HCT116 (cell line): ENCODE measurements at regions not wholly inside any gene's neighbourhood (a gene's known extent, or its start where the extent isn't known, plus 50 kb on each side); places are given as distances from the start of the nearest gene placed in this dataset.

ENCODE experiments used
- ATAC-seq: fragments of 200-7000 bp; cut with Tn5 transposase; 2 replicates; pipeline ENCODE4 v1.9.1; 2020; ENCODE audit warnings: mild to moderate bottlenecking, moderate library complexity
- BruUV-seq: library from RNA; stranded (reverse); fragments of 400-500 nt; replicated peaks from 2 replicates; lab custom pipeline; 2021; lab: Mats Ljungman, UMichigan
- CTCF ChIA-PET: fragments of 300-600 bp; sonication (Branson Sonifier 250); formaldehyde crosslinking; loops from one replicate; lab custom pipeline; 2021; ENCODE audit warnings: antibody characterized with exemption; lab: Charles Lee
- POLR2A ChIA-PET: fragments of 300-600, 350-600 bp; sonication (Branson Sonifier 250); formaldehyde crosslinking; loops from one replicate; lab custom pipeline; 2021; ENCODE audit warnings: antibody characterized with exemption; lab: Charles Lee
- RAD21 ChIA-PET, 2 experiments: fragments of 300-600 bp; sonication (Branson Sonifier 250); formaldehyde crosslinking; loops; one replicate each; lab custom pipeline; 2023; ENCODE audit warnings: low total read pairs in 2 of 2; ENCODE audit not compliant: uncharacterized antibody in 2 of 2, unreplicated experiment in 2 of 2, low non-redundant PET in 1 of 2; lab: Charles Lee
- DNase-seq: peaks from one replicate; pipeline ENCODE4 v3.0.0-alpha.2; 2010; ENCODE audit warnings: low read depth, low spot score
- H2AFZ ChIP-seq: fragments of 200-600 bp; shearing (Covaris generic), sonication (generic); 2 replicates; pipeline ENCODE4 v1.6.1; 2017; ENCODE audit warnings: low read depth, mixed run types, mixed read lengths, antibody characterized with exemption, low read length; ENCODE audit not compliant: poor library complexity, severe bottlenecking
- H3K27ac ChIP-seq: 2 replicates; pipeline ENCODE4 v1.5.1; 2012; ENCODE audit warnings: low read depth, low read length
- H3K27me3 ChIP-seq: fragments of 200-600 bp; sonication (generic); 2 replicates; pipeline ENCODE4 v1.6.1; 2016; ENCODE audit warnings: mixed run types, low read length, mixed read lengths; ENCODE audit not compliant: insufficient read depth
- H3K36me3 ChIP-seq, 2 experiments: fragments of 200-500 bp in 1 of 2; fragments of 200-600 bp in 1 of 2; sonication (Bioruptor generic) in 1 of 2; sonication (generic) in 1 of 2; 2 replicates each; pipeline versions ENCODE4 v1.5.1 to v1.6.1; 2014 to 2016; ENCODE audit warnings: low read length in 2 of 2, inconsistent platforms in 1 of 2, mixed read lengths in 1 of 2, mixed run types in 1 of 2; ENCODE audit not compliant: insufficient read depth in 2 of 2, control insufficient read depth in 1 of 2
- H3K4me1 ChIP-seq, 2 experiments: fragments of 200-600 bp in 1 of 2; sonication (generic) in 1 of 2; 2 replicates each; pipeline versions ENCODE4 v1.5.1 to v1.6.1; 2012 to 2017; ENCODE audit warnings: low read length in 2 of 2, inconsistent platforms in 1 of 2, mild to moderate bottlenecking in 1 of 2, mixed read lengths in 1 of 2, mixed run types in 1 of 2, moderate library complexity in 1 of 2; ENCODE audit not compliant: insufficient read depth in 2 of 2, control insufficient read depth in 1 of 2
- H3K4me2 ChIP-seq: fragments of 200-600 bp; sonication (generic); 2 replicates; pipeline ENCODE4 v1.6.1; 2017; ENCODE audit warnings: mixed run types, low read length, mixed read lengths
- H3K4me3 ChIP-seq, 2 experiments: fragments of 200-600 bp in 1 of 2; sonication (generic) in 1 of 2; replicated peaks in 1 of 2; 2 replicates each; pipeline ENCODE4 v1.5.1; 2011 to 2016; ENCODE audit warnings: low read length in 2 of 2, control low read depth in 1 of 2, low read depth in 1 of 2, mild to moderate bottlenecking in 1 of 2, mixed read lengths in 1 of 2, mixed run types in 1 of 2
- H3K79me2 ChIP-seq: fragments of 200-600 bp; sonication (generic); 2 replicates; pipeline ENCODE4 v1.6.1; 2017; ENCODE audit warnings: mild to moderate bottlenecking, mixed run types, low read length, moderate library complexity, mixed read lengths; ENCODE audit not compliant: insufficient read depth
- H3K9ac ChIP-seq: fragments of 200-600 bp; sonication (generic); 2 replicates; pipeline ENCODE4 v1.6.1; 2016; ENCODE audit warnings: low read length, mixed read lengths
- H3K9me2 ChIP-seq: fragments of 200-600 bp; sonication (generic), shearing (Covaris generic); 2 replicates; pipeline ENCODE4 v1.6.1; 2017; ENCODE audit warnings: mixed run types, mild to moderate bottlenecking, moderate library complexity; ENCODE audit not compliant: insufficient read depth
- H3K9me3 ChIP-seq, 2 experiments: fragments of 200-500 bp in 1 of 2; fragments of 200-600 bp in 1 of 2; sonication (Bioruptor generic) in 1 of 2; sonication (generic) in 1 of 2; 2 replicates each; pipeline ENCODE4 v1.6.1; 2014 to 2017; ENCODE audit warnings: low read length in 2 of 2, mixed read lengths in 2 of 2, inconsistent platforms in 1 of 2, low read depth in 1 of 2, mild to moderate bottlenecking in 1 of 2, mixed run types in 1 of 2, moderate library complexity in 1 of 2; ENCODE audit not compliant: control insufficient read depth in 1 of 2, insufficient read depth in 1 of 2
- H4K20me1 ChIP-seq: fragments of 200-600 bp; sonication (generic), shearing (Covaris generic); 2 replicates; pipeline ENCODE4 v1.6.1; 2017; ENCODE audit warnings: mixed run types, mild to moderate bottlenecking, moderate library complexity; ENCODE audit not compliant: insufficient read depth
- CEBPB ChIP-seq: IDR thresholded peaks from 2 replicates; pipeline ENCODE4 v1.6.1; 2012; ENCODE audit warnings: low read depth
- EGR1 ChIP-seq: IDR thresholded peaks from 2 replicates; pipeline ENCODE4 v1.6.1; 2012; ENCODE audit warnings: low read depth
- EZH2phosphoT487 ChIP-seq: fragments of 200-600 bp; IDR thresholded peaks from 2 replicates; pipeline ENCODE4 v1.6.1; 2018; ENCODE audit warnings: antibody characterized with exemption, borderline replicate concordance
- FOSL1 ChIP-seq: IDR thresholded peaks from 2 replicates; pipeline ENCODE4 v1.6.1; 2012; ENCODE audit warnings: low read depth
- POLR2A ChIP-seq: IDR thresholded peaks from 2 replicates; pipeline ENCODE4 v1.7.0; 2011; ENCODE audit warnings: borderline replicate concordance; ENCODE audit not compliant: insufficient read depth, insufficient read length; ENCODE audit errors: extremely low read depth
- SRF ChIP-seq: IDR thresholded peaks from 2 replicates; pipeline ENCODE4 v1.6.1; 2012; ENCODE audit warnings: low read depth
- TCF7L2 ChIP-seq: IDR thresholded peaks from 2 replicates; pipeline ENCODE4 v1.7.0; 2011; ENCODE audit warnings: borderline replicate concordance, inconsistent platforms; ENCODE audit not compliant: insufficient read depth, insufficient read length; ENCODE audit errors: extremely low read depth
- ZFX ChIP-seq: fragments of 450-650 bp; IDR thresholded peaks from 2 replicates; pipeline ENCODE4 v1.6.1; 2017
- ZNF274 ChIP-seq: fragments of 200-500 bp; sonication (Bioruptor generic); IDR thresholded peaks from 2 replicates; pipeline ENCODE4 v1.6.1; 2014; ENCODE audit warnings: mild to moderate bottlenecking, low read depth, low read length, inconsistent platforms
- intact Hi-C: fragments of 100-400 bp; cut with micrococcal nuclease; formaldehyde crosslinking; loops from 2 replicates; pipeline ENCODE4 v1.10.0; 2022
- TF ChIP-seq, protein P1 (sequence below): IDR thresholded peaks from 2 replicates; pipeline ENCODE4 v1.6.1; 2012; ENCODE audit warnings: low read depth
- TF ChIP-seq, protein P2 (sequence below): IDR thresholded peaks from 2 replicates; pipeline ENCODE4 v1.6.1; 2011; ENCODE audit warnings: mild to moderate bottlenecking, low read length, moderate library complexity; ENCODE audit not compliant: insufficient replicate concordance; ENCODE audit errors: extremely low read depth
- TF ChIP-seq, protein P3 (sequence below), 3 experiments: fragments of 200-600 bp in 1 of 3; sonication (generic) in 1 of 3; IDR thresholded peaks in 2 of 3; conservative IDR thresholded peaks in 1 of 3; 2 replicates each; pipeline ENCODE4 v1.5.1; 2012 to 2017; ENCODE audit warnings: low read depth in 2 of 3, low read length in 2 of 3, antibody characterized with exemption in 1 of 3, borderline replicate concordance in 1 of 3, control low read depth in 1 of 3, mild to moderate bottlenecking in 1 of 3, mixed read lengths in 1 of 3, mixed run types in 1 of 3, moderate library complexity in 1 of 3; ENCODE audit not compliant: insufficient read depth in 1 of 3

DNA sequence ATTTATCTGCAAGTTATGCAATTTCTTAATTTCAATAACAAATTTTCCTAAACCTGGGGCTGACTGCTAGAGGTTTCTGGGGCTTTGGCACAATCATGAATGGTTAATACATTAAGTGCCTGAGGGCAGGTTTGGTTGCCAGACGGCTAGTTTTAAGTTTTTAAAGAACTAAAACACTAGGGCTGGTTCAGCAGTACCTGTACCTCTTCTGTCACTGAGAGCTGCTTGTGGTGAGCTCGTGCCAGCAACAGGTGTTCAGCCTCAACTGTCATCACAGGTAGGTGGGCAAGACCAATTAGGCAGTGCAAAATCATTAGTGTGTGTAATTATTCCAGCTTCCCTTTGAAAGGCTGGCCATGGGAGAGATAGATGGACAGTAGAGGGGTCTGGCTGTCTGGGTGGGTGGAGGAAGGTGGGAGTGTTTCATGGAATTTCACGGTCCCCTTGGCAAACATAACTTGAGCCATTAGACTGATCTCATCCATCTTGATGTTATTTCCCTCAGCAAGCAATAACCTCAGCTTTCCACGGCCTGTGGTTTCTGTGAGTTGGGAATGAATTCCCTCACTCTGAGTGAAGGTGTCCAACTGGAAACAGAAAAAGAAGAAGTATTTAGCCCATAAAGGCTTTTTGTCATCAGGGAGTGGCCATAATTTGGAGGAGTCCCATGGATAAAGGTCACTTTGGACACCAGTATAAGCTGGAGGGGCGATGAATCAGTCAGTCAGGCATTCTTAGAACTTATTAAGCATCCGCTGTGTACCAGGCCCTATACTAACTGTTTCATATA, 114.8 kb downstream of the SNX19 start:
- ChIA-PET CTCF (no interaction called here), POLR2A (no interaction called here), RAD21 (no interaction called here)
- Histone ChIP-seq H3K4me3 (no peak overlapping the region), H3K79me2 (no peaks in the 10 kb centered on the region), H3K9me3 (no peaks in the 10 kb centered on the region), H3K4me1 (no peaks in the 10 kb centered on the region), H2AFZ (no peak overlapping the region), H3K36me3 (no peaks in the 10 kb centered on the region), H3K27me3 (no peaks in the 10 kb centered on the region), H3K9me2 (no peaks in the 10 kb centered on the region), H3K9ac (no peak overlapping the region), H4K20me1 (no peaks in the 10 kb centered on the region), H3K27ac (no peak overlapping the region), H3K4me2 (no peak overlapping the region)
- DNase-seq = no peak
- TF ChIP-seq ZNF274 = no peak
- no peak for TF ChIP-seq TCF7L2
- TF ChIP-seq FOSL1 = no peak
- no peak for TF ChIP-seq CEBPB
- TF ChIP-seq, protein P1, sequence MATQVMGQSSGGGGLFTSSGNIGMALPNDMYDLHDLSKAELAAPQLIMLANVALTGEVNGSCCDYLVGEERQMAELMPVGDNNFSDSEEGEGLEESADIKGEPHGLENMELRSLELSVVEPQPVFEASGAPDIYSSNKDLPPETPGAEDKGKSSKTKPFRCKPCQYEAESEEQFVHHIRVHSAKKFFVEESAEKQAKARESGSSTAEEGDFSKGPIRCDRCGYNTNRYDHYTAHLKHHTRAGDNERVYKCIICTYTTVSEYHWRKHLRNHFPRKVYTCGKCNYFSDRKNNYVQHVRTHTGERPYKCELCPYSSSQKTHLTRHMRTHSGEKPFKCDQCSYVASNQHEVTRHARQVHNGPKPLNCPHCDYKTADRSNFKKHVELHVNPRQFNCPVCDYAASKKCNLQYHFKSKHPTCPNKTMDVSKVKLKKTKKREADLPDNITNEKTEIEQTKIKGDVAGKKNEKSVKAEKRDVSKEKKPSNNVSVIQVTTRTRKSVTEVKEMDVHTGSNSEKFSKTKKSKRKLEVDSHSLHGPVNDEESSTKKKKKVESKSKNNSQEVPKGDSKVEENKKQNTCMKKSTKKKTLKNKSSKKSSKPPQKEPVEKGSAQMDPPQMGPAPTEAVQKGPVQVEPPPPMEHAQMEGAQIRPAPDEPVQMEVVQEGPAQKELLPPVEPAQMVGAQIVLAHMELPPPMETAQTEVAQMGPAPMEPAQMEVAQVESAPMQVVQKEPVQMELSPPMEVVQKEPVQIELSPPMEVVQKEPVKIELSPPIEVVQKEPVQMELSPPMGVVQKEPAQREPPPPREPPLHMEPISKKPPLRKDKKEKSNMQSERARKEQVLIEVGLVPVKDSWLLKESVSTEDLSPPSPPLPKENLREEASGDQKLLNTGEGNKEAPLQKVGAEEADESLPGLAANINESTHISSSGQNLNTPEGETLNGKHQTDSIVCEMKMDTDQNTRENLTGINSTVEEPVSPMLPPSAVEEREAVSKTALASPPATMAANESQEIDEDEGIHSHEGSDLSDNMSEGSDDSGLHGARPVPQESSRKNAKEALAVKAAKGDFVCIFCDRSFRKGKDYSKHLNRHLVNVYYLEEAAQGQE = no peak
- TF ChIP-seq, protein P2, sequence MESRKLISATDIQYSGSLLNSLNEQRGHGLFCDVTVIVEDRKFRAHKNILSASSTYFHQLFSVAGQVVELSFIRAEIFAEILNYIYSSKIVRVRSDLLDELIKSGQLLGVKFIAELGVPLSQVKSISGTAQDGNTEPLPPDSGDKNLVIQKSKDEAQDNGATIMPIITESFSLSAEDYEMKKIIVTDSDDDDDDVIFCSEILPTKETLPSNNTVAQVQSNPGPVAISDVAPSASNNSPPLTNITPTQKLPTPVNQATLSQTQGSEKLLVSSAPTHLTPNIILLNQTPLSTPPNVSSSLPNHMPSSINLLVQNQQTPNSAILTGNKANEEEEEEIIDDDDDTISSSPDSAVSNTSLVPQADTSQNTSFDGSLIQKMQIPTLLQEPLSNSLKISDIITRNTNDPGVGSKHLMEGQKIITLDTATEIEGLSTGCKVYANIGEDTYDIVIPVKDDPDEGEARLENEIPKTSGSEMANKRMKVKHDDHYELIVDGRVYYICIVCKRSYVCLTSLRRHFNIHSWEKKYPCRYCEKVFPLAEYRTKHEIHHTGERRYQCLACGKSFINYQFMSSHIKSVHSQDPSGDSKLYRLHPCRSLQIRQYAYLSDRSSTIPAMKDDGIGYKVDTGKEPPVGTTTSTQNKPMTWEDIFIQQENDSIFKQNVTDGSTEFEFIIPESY = no peak
- no peak for TF ChIP-seq POLR2A
- no peak for TF ChIP-seq EZH2phosphoT487
- no peak for TF ChIP-seq EGR1
- TF ChIP-seq, protein P3, sequence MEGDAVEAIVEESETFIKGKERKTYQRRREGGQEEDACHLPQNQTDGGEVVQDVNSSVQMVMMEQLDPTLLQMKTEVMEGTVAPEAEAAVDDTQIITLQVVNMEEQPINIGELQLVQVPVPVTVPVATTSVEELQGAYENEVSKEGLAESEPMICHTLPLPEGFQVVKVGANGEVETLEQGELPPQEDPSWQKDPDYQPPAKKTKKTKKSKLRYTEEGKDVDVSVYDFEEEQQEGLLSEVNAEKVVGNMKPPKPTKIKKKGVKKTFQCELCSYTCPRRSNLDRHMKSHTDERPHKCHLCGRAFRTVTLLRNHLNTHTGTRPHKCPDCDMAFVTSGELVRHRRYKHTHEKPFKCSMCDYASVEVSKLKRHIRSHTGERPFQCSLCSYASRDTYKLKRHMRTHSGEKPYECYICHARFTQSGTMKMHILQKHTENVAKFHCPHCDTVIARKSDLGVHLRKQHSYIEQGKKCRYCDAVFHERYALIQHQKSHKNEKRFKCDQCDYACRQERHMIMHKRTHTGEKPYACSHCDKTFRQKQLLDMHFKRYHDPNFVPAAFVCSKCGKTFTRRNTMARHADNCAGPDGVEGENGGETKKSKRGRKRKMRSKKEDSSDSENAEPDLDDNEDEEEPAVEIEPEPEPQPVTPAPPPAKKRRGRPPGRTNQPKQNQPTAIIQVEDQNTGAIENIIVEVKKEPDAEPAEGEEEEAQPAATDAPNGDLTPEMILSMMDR (IDR thresholded peaks at IDR 0.05 in 2 of 3, conservative IDR thresholded peaks at IDR 0.05 in 1 of 3; ENCODE audit: borderline replicate concordance in 1 of 3, insufficient read depth in 1 of 3, low read depth in 2 of 3, low read length in 2 of 3) = no peak
- TF ChIP-seq ZFX = no peak
- TF ChIP-seq SRF = no peak
- no peak for ATAC-seq
- intact Hi-C loops = no loop called here
- BruUV-seq = no TSS peak
